ENCODE measurements at regions not wholly inside any gene's neighbourhood (a gene's known extent, or its start where the extent isn't known, plus 50 kb on each side); places are given as distances from the start of the nearest gene placed in this dataset.

DNA sequence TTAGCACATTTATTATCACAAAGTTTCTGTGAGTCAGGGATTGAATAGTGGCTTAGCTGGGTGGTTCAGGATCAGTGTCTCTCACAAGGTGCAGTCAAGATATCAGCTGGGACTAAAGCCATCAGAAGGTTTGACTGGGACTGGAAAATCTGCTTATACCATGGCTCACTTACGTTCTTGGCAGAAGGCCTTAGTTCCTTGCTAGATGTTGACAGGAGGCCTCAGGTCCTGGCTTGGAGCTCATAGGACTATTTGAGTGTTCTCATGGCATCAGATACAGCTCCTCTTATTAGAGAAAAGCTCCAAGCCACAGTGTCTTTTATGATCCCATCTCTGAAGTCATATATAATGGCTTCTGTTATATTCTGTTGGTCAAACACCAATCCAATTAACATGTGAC is 127.3 kb downstream of the SLC6A15 start:
- WGBS, result 94% methylated on average over 1 of the region's 1 CpG
- Histone ChIP-seq H3K9ac (ENCODE audit: low read depth, low read length) (no peak overlapping the region), H3K36me3 (ENCODE audit: insufficient read depth, low read length) (no peaks in the 10 kb centered on the region), H3K27me3 (ENCODE audit: insufficient read depth, low read length) (no peaks in the 10 kb centered on the region), H3K4me3 (ENCODE audit: low read length) (no peak overlapping the region), H3K9me3 (ENCODE audit: insufficient read depth, low read depth, low read length) (no peaks in the 10 kb centered on the region), H3K27ac (ENCODE audit: low read depth, low read length) (no peak overlapping the region), H3K4me1 (ENCODE audit: insufficient read depth, low read length) (no peaks in the 10 kb centered on the region)

DNA sequence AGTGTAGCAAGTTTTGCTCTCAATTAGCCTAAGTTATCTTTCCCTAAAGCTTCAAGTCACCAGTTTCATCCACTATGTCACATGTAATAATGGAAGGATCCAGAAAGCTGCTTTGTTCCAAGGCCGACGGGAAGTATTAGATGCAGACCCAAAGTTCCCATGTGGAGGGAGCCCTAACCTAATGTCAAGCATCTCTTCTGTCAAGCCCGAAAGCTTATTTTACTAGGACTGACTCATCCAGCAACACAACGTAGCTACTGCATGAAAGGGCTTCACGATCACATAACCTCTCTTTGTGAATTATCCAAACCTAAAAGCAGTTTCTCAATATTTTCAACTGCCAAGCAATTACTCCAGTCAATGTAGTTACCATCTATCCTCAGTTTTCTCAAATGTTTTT is 133.4 kb downstream of the SLC6A15 start:
- no peaks in the 10 kb centered on the region for H3K9me3 ChIP-seq (ENCODE audit: insufficient read depth, low read depth, low read length)
- WGBS, result 91% methylated on average over 5 of the region's 5 CpGs
- H3K36me3 ChIP-seq (ENCODE audit: insufficient read depth, low read length), result no peaks in the 10 kb centered on the region
- H3K9ac ChIP-seq (ENCODE audit: low read depth, low read length), result no peak overlapping the region
- no peaks in the 10 kb centered on the region for H3K27me3 ChIP-seq (ENCODE audit: insufficient read depth, low read length)
- H3K27ac ChIP-seq (ENCODE audit: low read depth, low read length), result no peak overlapping the region
- H3K4me3 ChIP-seq (ENCODE audit: low read length), result no peak overlapping the region
- H3K4me1 ChIP-seq (ENCODE audit: insufficient read depth, low read length), result no peaks in the 10 kb centered on the region

DNA sequence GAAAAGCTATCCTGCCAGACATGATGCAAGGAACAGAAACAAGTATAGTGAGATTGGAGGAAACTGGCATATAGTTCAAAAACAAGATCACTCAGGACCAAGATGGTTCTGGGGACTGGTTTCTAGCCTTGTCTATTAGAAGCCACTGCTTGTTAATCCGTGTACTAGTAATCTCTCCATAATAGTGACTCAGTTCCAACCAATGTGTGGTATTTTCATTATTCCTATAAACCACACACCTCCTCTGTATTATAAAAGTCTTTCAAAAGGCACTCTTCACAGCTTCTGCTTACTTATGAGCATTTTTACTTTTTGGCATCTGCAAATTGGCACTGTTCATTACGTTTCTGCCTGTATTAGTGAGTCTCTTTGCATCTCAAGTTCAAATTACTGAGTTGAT is 140.3 kb downstream of the SLC6A15 start:
- Histone ChIP-seq H3K4me3 (ENCODE audit: low read length) (no peak overlapping the region), H3K4me1 (ENCODE audit: insufficient read depth, low read length) (no peaks in the 10 kb centered on the region), H3K27me3 (ENCODE audit: insufficient read depth, low read length) (no peaks in the 10 kb centered on the region), H3K27ac (ENCODE audit: low read depth, low read length) (no peak overlapping the region), H3K9ac (ENCODE audit: low read depth, low read length) (no peak overlapping the region), H3K36me3 (ENCODE audit: insufficient read depth, low read length) (no peaks in the 10 kb centered on the region), H3K9me3 (ENCODE audit: insufficient read depth, low read depth, low read length) (no peaks in the 10 kb centered on the region)
- 91% methylated on average over 2 of the region's 2 CpGs for WGBS

DNA sequence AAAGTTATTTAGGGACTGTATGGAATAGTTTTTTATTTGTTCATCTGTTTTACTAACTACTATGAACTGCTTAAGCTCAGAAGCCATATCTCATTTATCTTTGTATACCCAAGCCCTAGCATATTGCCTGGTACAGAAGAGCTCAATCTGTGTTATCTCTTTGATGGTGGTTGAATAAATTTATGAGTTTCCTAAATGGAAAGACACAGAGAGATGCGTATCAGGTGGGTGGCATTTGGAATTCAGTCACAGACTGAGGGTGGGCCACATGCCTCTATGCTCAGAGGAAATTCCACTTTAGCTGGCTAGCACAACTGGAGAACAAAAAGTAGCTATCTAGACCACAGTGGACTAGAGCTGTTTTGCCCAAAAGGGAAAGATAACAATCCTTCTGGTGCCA is 145.5 kb downstream of the SLC6A15 start:
- WGBS, result 84% methylated on average over 1 of the region's 1 CpG
- Histone ChIP-seq H3K9ac (ENCODE audit: low read depth, low read length) (no peak overlapping the region), H3K27ac (ENCODE audit: low read depth, low read length) (no peak overlapping the region), H3K36me3 (ENCODE audit: insufficient read depth, low read length) (no peaks in the 10 kb centered on the region), H3K4me1 (ENCODE audit: insufficient read depth, low read length) (peaks cover 13% of the 10 kb centered on the region), H3K4me3 (ENCODE audit: low read length) (no peak overlapping the region), H3K9me3 (ENCODE audit: insufficient read depth, low read depth, low read length) (no peaks in the 10 kb centered on the region), H3K27me3 (ENCODE audit: insufficient read depth, low read length) (no peaks in the 10 kb centered on the region)

DNA sequence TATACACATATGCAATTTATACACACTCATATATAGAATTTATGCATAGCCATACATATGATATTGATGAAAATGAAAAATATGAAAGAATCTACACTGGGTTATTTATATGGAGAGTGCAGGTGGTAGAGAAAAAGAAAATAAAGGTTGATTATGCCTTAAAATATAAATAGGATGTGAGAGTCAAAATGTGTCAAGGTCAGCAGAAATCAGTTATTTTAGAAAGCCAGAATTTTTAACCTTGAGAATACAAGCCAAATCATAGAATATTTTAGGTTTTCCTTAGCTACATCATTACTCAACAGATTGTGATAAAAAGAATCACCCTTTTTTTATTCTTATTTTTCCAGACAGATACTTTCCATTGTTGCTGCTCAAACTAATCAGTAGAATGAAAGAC is 146.2 kb downstream of the SLC6A15 start:
- H3K9me3 ChIP-seq (ENCODE audit: insufficient read depth, low read depth, low read length), result no peaks in the 10 kb centered on the region
- H3K27ac ChIP-seq (ENCODE audit: low read depth, low read length), result no peak overlapping the region
- H3K4me1 ChIP-seq (ENCODE audit: insufficient read depth, low read length), result peaks cover 13% of the 10 kb centered on the region
- no peaks in the 10 kb centered on the region for H3K27me3 ChIP-seq (ENCODE audit: insufficient read depth, low read length)
- no peak overlapping the region for H3K4me3 ChIP-seq (ENCODE audit: low read length)
- no peaks in the 10 kb centered on the region for H3K36me3 ChIP-seq (ENCODE audit: insufficient read depth, low read length)
- no peak overlapping the region for H3K9ac ChIP-seq (ENCODE audit: low read depth, low read length)

DNA sequence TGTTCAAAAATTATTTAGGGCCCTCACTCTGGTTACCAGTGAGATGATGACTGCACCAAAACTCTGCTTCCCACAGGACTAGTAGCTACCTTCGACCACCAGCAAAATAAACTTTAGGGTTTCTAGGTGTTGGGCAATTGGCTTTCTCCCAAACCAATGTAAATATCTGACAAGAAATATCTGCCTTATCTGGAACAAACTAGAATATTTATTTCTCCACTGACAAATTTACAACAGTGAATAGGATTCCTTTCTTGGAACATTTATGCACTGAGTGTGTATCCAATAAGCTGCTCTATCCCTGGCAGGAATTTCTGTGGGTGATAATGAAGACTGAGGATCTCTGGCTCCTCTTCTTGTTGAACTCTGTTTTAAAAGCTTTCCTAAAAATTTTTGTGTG is 148.6 kb downstream of the SLC6A15 start:
- WGBS, result 100% methylated on average over 1 of the region's 1 CpG
- Histone ChIP-seq H3K4me3 (ENCODE audit: low read length) (no peak overlapping the region), H3K27ac (ENCODE audit: low read depth, low read length) (no peak overlapping the region)

DNA sequence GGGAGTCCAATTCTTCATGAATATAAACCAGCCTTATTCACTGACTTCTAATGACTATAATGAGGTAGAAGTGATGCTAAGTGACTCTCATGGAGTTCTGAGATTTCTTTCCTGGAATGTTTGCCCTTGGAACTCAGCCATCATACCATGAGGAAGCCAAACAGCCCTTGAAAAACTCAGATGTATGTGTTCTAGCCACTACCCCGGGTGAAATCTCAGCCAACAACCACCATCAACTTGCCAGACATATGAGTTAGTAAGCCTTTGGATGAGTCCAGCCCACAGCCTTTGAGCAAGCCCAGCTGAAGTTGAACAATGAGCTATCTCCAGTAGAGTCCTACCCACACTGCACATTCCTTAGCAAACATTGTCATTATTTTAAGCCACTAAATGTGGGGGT is 149.5 kb downstream of the SLC6A15 start:
- Histone ChIP-seq H3K4me1 (ENCODE audit: insufficient read depth, low read length) (peaks cover 13% of the 10 kb centered on the region), H3K27ac (ENCODE audit: low read depth, low read length) (no peak overlapping the region)
- WGBS, result 97% methylated on average over 1 of the region's 1 CpG

More for the DNA sequence above, 148.6 kb downstream of the SLC6A15 start:
- H3K9ac ChIP-seq (ENCODE audit: low read depth, low read length), result no peak overlapping the region
- no peaks in the 10 kb centered on the region for H3K27me3 ChIP-seq (ENCODE audit: insufficient read depth, low read length)
- no peaks in the 10 kb centered on the region for H3K36me3 ChIP-seq (ENCODE audit: insufficient read depth, low read length)
- H3K4me1 ChIP-seq (ENCODE audit: insufficient read depth, low read length), result peaks cover 13% of the 10 kb centered on the region
- no peaks in the 10 kb centered on the region for H3K9me3 ChIP-seq (ENCODE audit: insufficient read depth, low read depth, low read length)

DNA sequence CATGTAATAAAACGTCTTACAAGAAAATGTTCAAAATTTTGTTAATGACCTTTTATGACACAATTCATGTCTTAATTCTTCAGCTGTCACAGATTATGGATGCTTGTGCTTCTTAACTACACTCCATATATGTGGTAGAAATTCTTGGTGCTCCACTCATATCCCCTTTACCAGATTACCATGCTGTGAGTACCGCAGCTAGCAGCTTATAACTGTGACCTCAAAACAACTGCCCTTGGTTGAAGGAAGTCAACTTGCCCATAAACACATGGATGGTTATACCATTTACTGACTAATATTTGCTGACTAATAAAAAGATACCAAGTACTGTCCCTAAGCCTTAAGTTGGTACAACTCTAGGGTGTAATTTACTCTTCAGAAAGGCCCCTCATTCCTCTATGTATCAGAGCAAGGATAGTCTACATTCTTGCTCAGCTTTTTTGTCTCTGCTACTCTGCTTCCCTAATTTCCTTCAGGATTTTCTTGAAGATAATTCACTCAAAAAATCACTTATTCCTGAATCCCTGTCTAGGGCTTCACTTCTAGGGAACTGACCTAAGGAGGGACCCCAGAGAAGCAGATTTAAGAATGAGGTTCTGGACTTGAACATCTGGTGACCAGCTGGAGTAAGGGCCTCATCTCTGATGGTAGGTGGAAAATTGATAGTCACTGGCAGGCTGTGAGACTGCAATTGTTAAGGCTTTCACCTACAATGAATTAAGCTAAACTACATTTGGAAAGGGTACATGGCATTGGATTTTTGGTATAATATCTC is 152.3 kb downstream of the SLC6A15 start:
- H3K4me1 ChIP-seq (ENCODE audit: insufficient read depth, low read length), result peaks cover 9% of the 10 kb centered on the region
- no peaks in the 10 kb centered on the region for H3K27me3 ChIP-seq (ENCODE audit: insufficient read depth, low read length)
- no peak overlapping the region for H3K4me3 ChIP-seq (ENCODE audit: low read length)
- H3K27ac ChIP-seq (ENCODE audit: low read depth, low read length), result no peak overlapping the region
- WGBS, result 93% methylated on average over 2 of the region's 2 CpGs
- no peaks in the 10 kb centered on the region for H3K36me3 ChIP-seq (ENCODE audit: insufficient read depth, low read length)
- H3K9me3 ChIP-seq (ENCODE audit: insufficient read depth, low read depth, low read length), result no peaks in the 10 kb centered on the region
- no peak overlapping the region for H3K9ac ChIP-seq (ENCODE audit: low read depth, low read length)

More for the DNA sequence above, 149.5 kb downstream of the SLC6A15 start:
- Histone ChIP-seq H3K27me3 (ENCODE audit: insufficient read depth, low read length) (no peaks in the 10 kb centered on the region), H3K9ac (ENCODE audit: low read depth, low read length) (no peak overlapping the region), H3K36me3 (ENCODE audit: insufficient read depth, low read length) (no peaks in the 10 kb centered on the region), H3K9me3 (ENCODE audit: insufficient read depth, low read depth, low read length) (no peaks in the 10 kb centered on the region), H3K4me3 (ENCODE audit: low read length) (no peak overlapping the region)

DNA sequence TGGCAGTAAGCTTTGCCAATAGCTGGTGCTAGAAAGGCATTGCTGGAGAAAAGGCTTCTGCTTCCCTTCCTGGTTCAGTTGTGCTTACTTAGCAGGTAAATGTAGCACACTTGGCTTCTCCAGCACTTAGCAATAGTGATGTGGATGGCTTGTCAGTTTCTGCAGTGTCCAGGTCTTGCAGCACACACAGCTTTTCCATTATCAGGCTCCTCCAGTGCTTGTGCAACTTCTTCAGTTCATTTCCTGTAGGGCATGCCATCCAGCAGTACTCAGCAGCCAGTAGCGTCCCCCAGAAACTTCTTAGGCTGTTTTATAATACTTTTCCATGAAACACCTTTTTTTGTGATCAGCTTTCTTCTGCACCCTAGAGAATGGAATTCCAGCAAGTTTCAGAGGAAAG is 154.6 kb downstream of the SLC6A15 start:
- Histone ChIP-seq H3K9ac (ENCODE audit: low read depth, low read length) (no peak overlapping the region), H3K9me3 (ENCODE audit: insufficient read depth, low read depth, low read length) (no peaks in the 10 kb centered on the region), H3K36me3 (ENCODE audit: insufficient read depth, low read length) (no peaks in the 10 kb centered on the region), H3K27me3 (ENCODE audit: insufficient read depth, low read length) (no peaks in the 10 kb centered on the region), H3K4me1 (ENCODE audit: insufficient read depth, low read length) (peaks cover 5% of the 10 kb centered on the region; the same call in 1 of the 2 replicates), H3K27ac (ENCODE audit: low read depth, low read length) (no peak overlapping the region), H3K4me3 (ENCODE audit: low read length) (no peak overlapping the region)
- WGBS, result 93% methylated on average over 1 of the region's 1 CpG

DNA sequence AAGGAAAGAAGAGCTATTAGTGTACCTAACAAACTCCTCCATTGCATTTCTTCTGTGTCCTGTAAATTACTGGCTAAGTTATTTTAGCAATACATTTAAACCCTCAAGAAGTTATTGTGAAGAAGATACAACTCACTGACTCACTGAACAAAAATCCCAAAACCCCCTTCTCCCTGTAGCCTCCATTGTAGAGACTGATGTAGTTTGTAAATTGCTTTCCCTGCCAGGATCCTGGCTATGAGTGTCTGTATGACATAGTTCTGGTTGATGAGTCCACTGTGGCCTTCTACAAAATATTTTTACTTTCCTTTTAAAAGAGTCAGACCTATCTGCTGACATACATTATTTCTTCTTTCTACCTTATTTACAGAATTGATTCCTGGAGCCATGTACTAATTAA is 155.6 kb downstream of the SLC6A15 start:
- peaks cover 5% of the 10 kb centered on the region; the same call in 1 of the 2 replicates for H3K4me1 ChIP-seq (ENCODE audit: insufficient read depth, low read length)
- no peak overlapping the region for H3K27ac ChIP-seq (ENCODE audit: low read depth, low read length)
- no peak overlapping the region for H3K4me3 ChIP-seq (ENCODE audit: low read length)

DNA sequence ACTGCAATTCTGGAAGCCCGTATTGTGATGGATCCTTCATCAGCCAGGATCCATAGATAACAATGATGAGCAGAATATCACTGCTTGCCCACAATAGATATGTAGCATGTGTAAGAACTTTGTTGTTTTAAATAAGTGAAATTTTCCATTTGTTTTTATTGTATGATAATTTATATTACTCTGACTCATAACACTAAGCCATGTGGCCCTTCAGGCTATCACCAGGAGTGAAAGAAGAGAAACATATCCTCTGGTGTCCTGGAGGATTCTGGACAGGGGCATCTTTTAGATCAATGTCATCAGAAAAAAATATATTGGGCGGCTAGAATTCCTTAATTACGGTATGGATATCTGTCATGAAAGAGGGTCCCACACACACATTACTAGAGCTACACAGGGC is 167.5 kb downstream of the SLC6A15 start:
- 98% methylated on average over 2 of the region's 3 CpGs for WGBS
- H3K4me1 ChIP-seq (ENCODE audit: insufficient read depth, low read length), result peaks cover 5% of the 10 kb centered on the region; the same call in 1 of the 2 replicates
- no peak overlapping the region for H3K4me3 ChIP-seq (ENCODE audit: low read length)
- no peak overlapping the region for H3K27ac ChIP-seq (ENCODE audit: low read depth, low read length)
- no peak overlapping the region for H3K9ac ChIP-seq (ENCODE audit: low read depth, low read length)
- H3K9me3 ChIP-seq (ENCODE audit: insufficient read depth, low read depth, low read length), result no peaks in the 10 kb centered on the region
- H3K27me3 ChIP-seq (ENCODE audit: insufficient read depth, low read length), result no peaks in the 10 kb centered on the region
- H3K36me3 ChIP-seq (ENCODE audit: insufficient read depth, low read length), result no peaks in the 10 kb centered on the region

More for the DNA sequence above, 155.6 kb downstream of the SLC6A15 start:
- Histone ChIP-seq H3K9me3 (ENCODE audit: insufficient read depth, low read depth, low read length) (no peaks in the 10 kb centered on the region), H3K27me3 (ENCODE audit: insufficient read depth, low read length) (no peaks in the 10 kb centered on the region), H3K36me3 (ENCODE audit: insufficient read depth, low read length) (no peaks in the 10 kb centered on the region), H3K9ac (ENCODE audit: low read depth, low read length) (no peak overlapping the region)

DNA sequence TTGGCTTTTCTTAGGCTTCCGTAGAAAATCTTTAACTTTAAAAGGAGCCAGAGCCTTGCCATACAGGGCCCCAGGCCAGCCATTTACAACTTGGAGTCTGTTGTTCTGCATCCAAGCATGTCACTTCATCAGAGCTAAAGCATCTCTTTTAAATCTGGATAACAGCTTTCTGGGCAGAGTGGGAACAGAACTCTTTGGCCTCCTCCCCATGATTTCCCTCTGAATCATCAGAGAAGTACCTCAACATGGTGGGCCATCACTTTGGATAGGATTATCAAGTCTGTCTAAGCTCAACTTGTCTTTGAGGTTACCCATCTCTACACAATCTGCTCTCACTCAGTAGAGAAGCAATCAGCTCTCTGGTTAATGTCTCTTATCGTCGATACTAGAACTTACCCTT is 170.9 kb downstream of the SLC6A15 start:
- 88% methylated on average over 3 of the region's 3 CpGs for WGBS
- Histone ChIP-seq H3K27me3 (ENCODE audit: insufficient read depth, low read length) (no peaks in the 10 kb centered on the region), H3K4me1 (ENCODE audit: insufficient read depth, low read length) (peaks cover 8% of the 10 kb centered on the region; the same call in 1 of the 2 replicates), H3K36me3 (ENCODE audit: insufficient read depth, low read length) (no peaks in the 10 kb centered on the region), H3K4me3 (ENCODE audit: low read length) (no peak overlapping the region), H3K9me3 (ENCODE audit: insufficient read depth, low read depth, low read length) (no peaks in the 10 kb centered on the region), H3K9ac (ENCODE audit: low read depth, low read length) (no peak overlapping the region), H3K27ac (ENCODE audit: low read depth, low read length) (no peak overlapping the region)

Measured in HUES64 (cell line).